Left renal cortex interstitium (tissue), 4 donors: ENCODE measurements at regions not wholly inside any gene's neighbourhood (a gene's known extent, or its start where the extent isn't known, plus 50 kb on each side); places are given as distances from the start of the nearest gene placed in this dataset.
"Not testable (repeated sequence)": the region's sequence is repeated elsewhere in the genome, so short reads cannot be mapped to it uniquely, and the experiment has no call there.

Experiments used
- DNase-seq, 4 donors: peaks; one replicate each; pipeline ENCODE4 v3.0.0-alpha.2; 2013; ENCODE audit warnings: low read depth in 4 of 4, low spot score in 2 of 4, missing footprints in 1 of 4

DNA sequence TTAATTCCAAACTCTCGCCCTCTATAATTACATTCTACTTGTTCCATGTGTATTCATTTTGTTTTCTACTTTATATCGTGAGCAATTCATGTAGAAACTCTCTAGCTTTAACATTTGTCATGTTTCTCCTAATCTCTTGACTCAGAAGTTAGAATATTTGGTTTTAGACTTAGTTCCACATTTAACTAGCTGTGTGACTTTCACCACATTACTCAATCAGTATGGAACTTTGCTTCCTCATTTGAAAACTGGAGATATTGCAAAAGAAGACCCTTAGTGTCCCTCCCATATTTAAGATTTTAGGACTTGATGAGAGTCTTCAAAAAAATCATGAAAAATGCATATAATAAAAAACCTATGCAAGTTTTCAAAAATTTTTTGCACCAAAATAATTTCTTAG is 447.5 kb downstream of the GXYLT1 start:
- DNase-seq, result no peak

GRCh38 chr12:41684997-41685396 is 459.7 kb downstream of the GXYLT1 start:
- DNase-seq, result no peak

- DNase-seq, result no peak
These were observed 461.0 kb downstream of the GXYLT1 start for GRCh38 chr12:41683513-41684240.

GRCh38 chr12:41683023-41683422 is 461.7 kb downstream of the GXYLT1 start:
- DNase-seq, result no peak

- DNase-seq, result no peak
These were observed 462.8 kb downstream of the GXYLT1 start for GRCh38 chr12:41681898-41682297.

DNA sequence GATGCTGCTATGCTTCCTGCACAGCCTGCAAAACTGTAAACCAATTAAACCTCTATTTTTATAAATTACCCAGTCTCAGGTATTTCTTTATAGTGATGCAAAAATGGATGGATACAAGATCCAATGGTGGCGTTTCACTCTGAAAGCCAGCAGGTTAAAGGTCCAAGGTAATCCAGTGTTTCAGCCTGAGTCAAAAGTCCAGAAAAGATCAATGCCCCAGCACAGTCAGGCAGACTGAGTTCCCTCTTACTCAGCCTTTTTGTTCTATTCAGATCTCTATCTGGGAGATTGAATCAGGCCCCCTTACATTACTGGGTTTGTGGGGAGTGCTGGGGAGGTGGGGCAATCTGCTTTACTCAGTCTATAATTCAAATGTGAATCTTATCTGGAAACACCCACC is 464.5 kb downstream of the GXYLT1 start:
- DNase-seq, result no peak

DNA sequence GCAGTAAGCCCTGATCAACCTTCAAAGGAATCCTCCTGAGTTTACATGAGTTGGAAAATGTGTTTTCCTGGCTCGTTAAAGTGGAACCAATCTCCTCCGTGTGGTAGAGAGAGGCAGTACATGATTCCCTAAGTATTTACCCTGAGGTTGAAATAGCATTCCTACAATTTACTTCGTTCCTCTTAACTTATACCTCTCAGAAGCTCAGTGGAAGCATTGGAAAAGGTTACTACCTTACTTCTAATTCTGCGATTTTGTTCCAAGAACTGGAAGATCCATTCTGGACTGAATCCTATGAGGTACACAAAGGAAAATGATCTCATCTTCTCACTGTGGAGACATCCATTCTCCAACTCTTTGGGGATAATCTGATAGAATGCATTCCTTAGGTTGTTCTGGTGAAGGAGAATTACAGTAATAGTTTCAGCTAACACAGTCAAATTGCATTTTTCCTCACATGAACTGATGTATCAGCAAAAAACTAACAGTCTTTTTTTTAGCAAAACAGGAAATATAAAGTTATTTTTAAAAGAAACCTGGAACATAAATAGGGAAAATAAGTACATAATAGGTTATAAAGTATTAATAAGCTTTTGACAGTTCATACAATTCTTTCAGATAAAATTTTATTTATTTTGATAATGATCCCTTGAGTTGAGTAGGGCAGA is 475.6 kb downstream of the PDZRN4 start:
- peak in 2 of 4 donors; percentile 13 to 33 for DNase-seq

DNA sequence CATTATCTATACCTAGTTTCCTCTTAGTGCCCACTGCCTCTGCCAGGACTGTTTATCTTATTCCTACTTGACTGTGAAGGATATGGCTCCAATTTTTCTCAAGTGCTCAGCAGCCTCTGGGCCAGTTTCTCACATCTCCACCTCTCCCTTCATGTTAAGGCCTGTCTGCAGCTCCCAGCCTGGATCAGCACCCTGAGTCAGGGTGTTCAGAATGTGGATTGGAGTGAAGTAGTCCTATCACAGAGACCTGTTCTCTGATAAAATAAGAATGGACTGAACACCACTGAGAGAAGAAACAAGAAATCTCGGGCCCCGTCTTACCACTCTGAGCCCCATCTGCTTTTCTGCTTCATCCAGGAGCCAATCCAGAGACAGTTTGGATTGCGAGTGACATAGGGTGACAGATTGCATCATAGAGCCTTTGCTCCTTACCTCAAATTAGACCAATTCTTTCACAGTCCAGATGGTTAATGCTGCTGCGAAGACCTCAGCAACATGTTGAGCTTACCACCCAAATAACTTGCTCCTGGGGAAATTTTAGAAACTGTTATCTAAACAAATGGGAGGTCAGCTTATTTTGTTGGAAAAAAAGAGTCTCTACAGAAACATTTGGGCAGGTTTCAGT is 473.1 kb downstream of the PDZRN4 start:
- no peak for DNase-seq

- DNase-seq, result no peak
These were observed 468.3 kb downstream of the PDZRN4 start for GRCh38 chr12:41656454-41656853.

GRCh38 chr12:41653386-41654326 is 465.5 kb downstream of the PDZRN4 start:
- no peak for DNase-seq

DNA sequence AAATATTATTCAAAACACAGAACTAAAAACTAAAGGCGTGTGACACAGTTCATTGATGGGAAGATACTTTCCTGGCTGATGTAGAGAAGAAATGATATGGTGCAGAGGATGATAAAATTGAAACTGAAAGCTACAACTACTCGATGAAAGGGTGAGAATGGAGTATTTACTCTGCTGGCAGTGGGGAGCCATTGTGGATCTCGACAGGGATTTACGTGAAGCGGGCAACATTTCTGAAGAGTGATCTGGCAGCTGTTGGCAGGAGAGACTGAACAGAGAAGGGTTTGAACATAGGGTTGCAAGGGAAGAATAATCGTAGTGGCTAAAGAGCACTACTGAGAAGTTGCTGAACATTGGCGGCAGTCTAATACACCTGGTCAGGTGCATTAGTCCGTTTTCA is 464.9 kb downstream of the PDZRN4 start:
- DNase-seq, result no peak

DNA sequence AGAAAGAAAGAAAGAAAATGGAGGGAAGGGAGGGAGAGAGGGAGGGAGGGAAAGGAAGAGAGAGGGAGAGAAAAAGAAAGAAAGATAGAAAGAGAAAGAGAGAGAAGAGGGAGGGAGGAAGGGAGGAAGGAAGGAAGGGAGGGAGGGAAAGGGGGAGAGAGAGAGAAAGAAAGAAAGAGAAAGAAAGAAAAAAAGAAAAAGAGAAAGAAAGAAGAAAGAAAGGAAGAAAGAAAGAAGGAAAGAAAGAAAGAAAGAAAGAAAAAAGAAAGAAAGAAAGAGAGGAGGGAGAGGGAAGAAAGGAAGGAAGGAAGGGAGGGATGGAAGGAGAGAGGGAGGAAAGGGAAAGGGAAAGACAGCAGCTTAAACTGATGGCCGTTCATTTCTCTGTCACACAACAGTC is 457.5 kb downstream of the PDZRN4 start:
- DNase-seq, result no peak

- not testable (repeated sequence) for DNase-seq
These were observed 454.7 kb downstream of the PDZRN4 start for GRCh38 chr12:41642808-41643207.

GRCh38 chr12:41636653-41637052 is 448.5 kb downstream of the PDZRN4 start:
- no peak for DNase-seq

GRCh38 chr12:41635626-41636364 is 447.7 kb downstream of the PDZRN4 start:
- DNase-seq, result no peak

- DNase-seq, result no peak
These were observed 446.0 kb downstream of the PDZRN4 start for GRCh38 chr12:41634091-41634490.

DNA sequence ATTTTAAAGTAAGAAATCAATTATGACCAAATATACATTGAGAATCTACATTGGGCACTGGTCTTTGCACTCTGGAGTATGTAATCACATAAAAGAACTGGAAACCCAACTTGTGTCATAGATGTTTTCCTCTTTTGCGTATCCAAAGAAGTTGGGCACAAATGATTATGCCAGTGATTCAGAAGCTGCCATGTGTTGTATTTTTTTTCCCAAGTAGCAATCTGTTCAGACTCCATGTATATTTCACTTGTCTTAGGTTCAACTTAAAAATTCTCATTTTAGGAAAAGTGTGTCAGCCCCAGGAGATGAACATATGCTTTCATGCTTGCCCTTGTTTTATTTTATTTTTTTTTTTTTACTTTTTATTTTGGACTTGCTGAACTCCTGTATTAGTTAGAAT is 441.5 kb downstream of the PDZRN4 start:
- no peak for DNase-seq

DNA sequence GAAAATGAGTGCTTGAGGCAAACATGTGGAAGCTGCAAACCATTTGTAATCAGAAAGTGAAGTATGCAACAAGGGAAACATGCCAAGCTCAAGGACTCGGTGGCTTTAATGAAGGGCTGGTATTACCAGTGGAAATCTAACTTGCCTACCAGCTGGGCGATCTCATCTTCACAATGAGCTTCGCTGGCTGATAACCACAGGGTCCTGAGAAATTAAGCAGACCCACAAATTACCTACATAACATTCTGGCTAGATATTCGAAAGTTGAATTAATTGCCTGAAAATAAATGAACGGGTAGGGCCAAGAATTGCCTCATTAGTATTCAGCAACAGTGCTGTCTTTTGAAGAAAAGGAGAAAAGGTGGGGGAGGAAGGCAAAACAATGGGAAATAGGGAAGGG is 439.4 kb downstream of the PDZRN4 start:
- DNase-seq, result no peak

DNA sequence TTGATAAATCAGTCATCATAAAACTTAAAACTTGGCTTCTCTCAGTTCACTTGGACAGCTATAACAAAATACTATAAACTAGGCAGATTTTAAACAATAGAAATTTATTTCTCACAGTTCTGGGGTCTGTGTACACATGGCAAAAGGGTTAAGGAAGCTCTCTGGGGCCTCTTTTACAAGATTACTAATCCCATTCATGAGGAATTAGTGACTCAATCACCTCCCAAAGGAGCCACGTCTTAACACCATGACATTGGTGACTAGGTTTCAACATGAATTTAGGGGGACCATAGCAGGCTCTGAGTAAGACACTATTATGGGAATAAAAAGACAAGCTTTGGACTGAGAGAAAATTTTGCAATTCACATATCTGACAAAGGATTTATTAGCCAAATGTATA is 436.5 kb downstream of the PDZRN4 start:
- no peak for DNase-seq
